Stimulated activated memory B cell treated with anti-CD40 and anti-IgM and Interleukin-4, amounts not matched to agents 10 μg/mL and 1 μg/mL and 100 μg/mL, for 72 hours (primary cell): ENCODE measurements at regions not wholly inside any gene's neighbourhood (a gene's known extent, or its start where the extent isn't known, plus 50 kb on each side); places are given as distances from the start of the nearest gene placed in this dataset.

Source experiments
- ATAC-seq: fragments of 150-1000 bp; cut with Tn5 transposase; 2 replicates; pipeline ENCODE4 v1.10.0; 2021
- H3K27ac Mint-ChIP-seq: one replicate; pipeline ENCODE4 v1.8.0; 2022; ENCODE audit warnings: mild to moderate bottlenecking, mixed read lengths
- H3K27me3 Mint-ChIP-seq: one replicate; pipeline ENCODE4 v1.8.0; 2022; ENCODE audit warnings: mixed read lengths
- H3K36me3 Mint-ChIP-seq: one replicate; pipeline ENCODE4 v1.8.0; 2022; ENCODE audit warnings: mixed read lengths
- H3K4me1 Mint-ChIP-seq: one replicate; pipeline ENCODE4 v1.8.0; 2022; ENCODE audit warnings: mixed read lengths
- H3K4me3 Mint-ChIP-seq: one replicate; pipeline ENCODE4 v1.8.0; 2022; ENCODE audit warnings: mild to moderate bottlenecking, moderate library complexity, mixed read lengths
- H3K9me3 Mint-ChIP-seq: one replicate; pipeline ENCODE4 v1.8.0; 2022; ENCODE audit warnings: mixed read lengths

- Mint-ChIP-seq H3K9me3 (peaks cover 9% of the 10 kb centered on the region), H3K36me3 (no peaks in the 10 kb centered on the region), H3K27ac (no peak overlapping the region), H3K4me1 (no peaks in the 10 kb centered on the region), H3K4me3 (no peak overlapping the region), H3K27me3 (no peaks in the 10 kb centered on the region)
- ATAC-seq = no peak
Measured at GRCh38 chr16:72444696-72445095, 272.7 kb upstream of the PMFBP1 start.

GRCh38 chr16:72443809-72444208 is 271.9 kb upstream of the PMFBP1 start:
- H3K4me1 Mint-ChIP-seq = no peaks in the 10 kb centered on the region
- no peaks in the 10 kb centered on the region for H3K27me3 Mint-ChIP-seq
- H3K36me3 Mint-ChIP-seq = no peaks in the 10 kb centered on the region
- peaks cover 9% of the 10 kb centered on the region for H3K9me3 Mint-ChIP-seq
- H3K4me3 Mint-ChIP-seq = no peak overlapping the region
- no peak for ATAC-seq
- no peak overlapping the region for H3K27ac Mint-ChIP-seq

- no peaks in the 10 kb centered on the region for H3K27me3 Mint-ChIP-seq
Measured at GRCh38 chr16:72442385-72443158, 270.6 kb upstream of the PMFBP1 start.

GRCh38 chr16:72437891-72438290 is 265.9 kb upstream of the PMFBP1 start:
- H3K27ac Mint-ChIP-seq = no peak overlapping the region
- peaks cover 16% of the 10 kb centered on the region for H3K36me3 Mint-ChIP-seq
- ATAC-seq = no peak
- H3K27me3 Mint-ChIP-seq = no peaks in the 10 kb centered on the region
- no peaks in the 10 kb centered on the region for H3K4me1 Mint-ChIP-seq
- no peak overlapping the region for H3K4me3 Mint-ChIP-seq
- peaks cover 21% of the 10 kb centered on the region for H3K9me3 Mint-ChIP-seq

More at GRCh38 chr16:72442385-72443158, 270.6 kb upstream of the PMFBP1 start:
- no peak for ATAC-seq
- Mint-ChIP-seq H3K27ac (no peak overlapping the region), H3K4me3 (no peak overlapping the region), H3K9me3 (peaks cover 5% of the 10 kb centered on the region), H3K4me1 (no peaks in the 10 kb centered on the region), H3K36me3 (no peaks in the 10 kb centered on the region)

GRCh38 chr16:72434159-72434558 is 262.2 kb upstream of the PMFBP1 start:
- no peak for ATAC-seq
- Mint-ChIP-seq H3K9me3 (peaks cover 18% of the 10 kb centered on the region), H3K4me1 (no peaks in the 10 kb centered on the region), H3K36me3 (peaks cover 16% of the 10 kb centered on the region), H3K27ac (no peak overlapping the region), H3K27me3 (no peaks in the 10 kb centered on the region), H3K4me3 (no peak overlapping the region)

GRCh38 chr16:72430121-72430520 is 258.2 kb upstream of the PMFBP1 start:
- ATAC-seq = no peak
- Mint-ChIP-seq H3K36me3 (peaks cover 8% of the 10 kb centered on the region), H3K4me3 (no peak overlapping the region), H3K9me3 (peaks cover 9% of the 10 kb centered on the region), H3K4me1 (no peaks in the 10 kb centered on the region), H3K27ac (no peak overlapping the region), H3K27me3 (no peaks in the 10 kb centered on the region)

- Mint-ChIP-seq H3K36me3 (peaks cover 8% of the 10 kb centered on the region), H3K4me1 (no peaks in the 10 kb centered on the region), H3K9me3 (peaks cover 6% of the 10 kb centered on the region), H3K4me3 (no peak overlapping the region), H3K27ac (no peak overlapping the region), H3K27me3 (no peaks in the 10 kb centered on the region)
- no peak for ATAC-seq
Measured at GRCh38 chr16:72429671-72430081, 257.7 kb upstream of the PMFBP1 start.

- no peaks in the 10 kb centered on the region for H3K27me3 Mint-ChIP-seq
- no peak overlapping the region for H3K4me3 Mint-ChIP-seq
- H3K9me3 Mint-ChIP-seq = peaks cover 3% of the 10 kb centered on the region
- H3K4me1 Mint-ChIP-seq = no peaks in the 10 kb centered on the region
- no peak overlapping the region for H3K27ac Mint-ChIP-seq
- peaks cover 5% of the 10 kb centered on the region for H3K36me3 Mint-ChIP-seq
- no peak for ATAC-seq
Measured at GRCh38 chr16:72428681-72429376, 256.9 kb upstream of the PMFBP1 start.

- Mint-ChIP-seq H3K27ac (no peak overlapping the region), H3K27me3 (no peaks in the 10 kb centered on the region), H3K36me3 (peaks cover 10% of the 10 kb centered on the region), H3K4me1 (no peaks in the 10 kb centered on the region), H3K9me3 (peaks cover 4% of the 10 kb centered on the region), H3K4me3 (no peak overlapping the region)
- ATAC-seq = no peak
Measured at GRCh38 chr16:72427783-72428331, 255.9 kb upstream of the PMFBP1 start.

GRCh38 chr16:72427051-72427782 is 255.3 kb upstream of the PMFBP1 start:
- Mint-ChIP-seq H3K36me3 (peaks cover 15% of the 10 kb centered on the region), H3K4me3 (no peak overlapping the region), H3K4me1 (no peaks in the 10 kb centered on the region), H3K9me3 (peaks cover 4% of the 10 kb centered on the region), H3K27ac (no peak overlapping the region), H3K27me3 (no peaks in the 10 kb centered on the region)
- ATAC-seq = no peak

GRCh38 chr16:72426386-72426785 is 254.4 kb upstream of the PMFBP1 start:
- H3K27me3 Mint-ChIP-seq = no peaks in the 10 kb centered on the region
- H3K27ac Mint-ChIP-seq = no peak overlapping the region
- H3K4me3 Mint-ChIP-seq = no peak overlapping the region
- H3K36me3 Mint-ChIP-seq = peaks cover 15% of the 10 kb centered on the region
- no peak for ATAC-seq
- H3K4me1 Mint-ChIP-seq = no peaks in the 10 kb centered on the region
- H3K9me3 Mint-ChIP-seq = peaks cover 4% of the 10 kb centered on the region

GRCh38 chr16:72425571-72426341 is 253.8 kb upstream of the PMFBP1 start:
- no peaks in the 10 kb centered on the region for H3K4me1 Mint-ChIP-seq
- no peak overlapping the region for H3K27ac Mint-ChIP-seq
- H3K27me3 Mint-ChIP-seq = no peaks in the 10 kb centered on the region
- H3K9me3 Mint-ChIP-seq = peaks cover 8% of the 10 kb centered on the region
- H3K36me3 Mint-ChIP-seq = peaks cover 21% of the 10 kb centered on the region
- H3K4me3 Mint-ChIP-seq = no peak overlapping the region
- ATAC-seq = no peak

- Mint-ChIP-seq H3K27ac (no peak overlapping the region), H3K9me3 (peaks cover 8% of the 10 kb centered on the region), H3K27me3 (no peaks in the 10 kb centered on the region), H3K4me1 (no peaks in the 10 kb centered on the region), H3K4me3 (no peak overlapping the region), H3K36me3 (peaks cover 22% of the 10 kb centered on the region)
- no peak for ATAC-seq
Measured at GRCh38 chr16:72424757-72425156, 252.8 kb upstream of the PMFBP1 start.

- no peaks in the 10 kb centered on the region for H3K4me1 Mint-ChIP-seq
- no peak overlapping the region for H3K4me3 Mint-ChIP-seq
- no peaks in the 10 kb centered on the region for H3K27me3 Mint-ChIP-seq
- ATAC-seq = no peak
- H3K36me3 Mint-ChIP-seq = peaks cover 22% of the 10 kb centered on the region
- peaks cover 8% of the 10 kb centered on the region for H3K9me3 Mint-ChIP-seq
- H3K27ac Mint-ChIP-seq = no peak overlapping the region
Measured at GRCh38 chr16:72422308-72422897, 250.4 kb upstream of the PMFBP1 start.
